Osteocyte (in vitro differentiated cells): ENCODE measurements at regions not wholly inside any gene's neighbourhood (a gene's known extent, or its start where the extent isn't known, plus 50 kb on each side); places are given as distances from the start of the nearest gene placed in this dataset.
"Not testable (repeated sequence)": the region's sequence is repeated elsewhere in the genome, so short reads cannot be mapped to it uniquely, and the experiment has no call there.

Experiments used
- DNase-seq: peaks from one replicate; pipeline ENCODE4 v3.0.0; 2021; ENCODE audit warnings: mixed read lengths; ENCODE audit not compliant: unreplicated experiment; ENCODE audit errors: extremely low spot score
- H3K27ac Mint-ChIP-seq: one replicate; pipeline ENCODE4 v1.8.0; 2021; ENCODE audit warnings: mild to moderate bottlenecking, mixed read lengths; ENCODE audit not compliant: unreplicated experiment
- H3K27me3 Mint-ChIP-seq: one replicate; pipeline ENCODE4 v1.8.0; 2021; ENCODE audit warnings: mixed read lengths; ENCODE audit not compliant: unreplicated experiment
- H3K36me3 Mint-ChIP-seq: one replicate; pipeline ENCODE4 v1.8.0; 2021; ENCODE audit warnings: mixed read lengths; ENCODE audit not compliant: unreplicated experiment
- H3K4me1 Mint-ChIP-seq: one replicate; pipeline ENCODE4 v1.8.0; 2021; ENCODE audit warnings: mixed read lengths; ENCODE audit not compliant: unreplicated experiment
- H3K4me3 Mint-ChIP-seq: one replicate; pipeline ENCODE4 v1.8.0; 2021; ENCODE audit warnings: mild to moderate bottlenecking, moderate library complexity, mixed read lengths; ENCODE audit not compliant: unreplicated experiment
- H3K9me3 Mint-ChIP-seq: one replicate; pipeline ENCODE4 v1.8.0; 2021; ENCODE audit warnings: mixed read lengths; ENCODE audit not compliant: unreplicated experiment
- TF ChIP-seq, protein P1 (sequence below): fragments of 200-600 bp; sonication (generic); IDR thresholded peaks from 2 replicates; pipeline ENCODE4 v1.5.0; 2021; ENCODE audit warnings: antibody characterized with exemption, mild to moderate bottlenecking, moderate library complexity

- DNase-seq: no peak
- Mint-ChIP-seq H3K36me3 (no peaks in the 10 kb centered on the region), H3K27me3 (no peaks in the 10 kb centered on the region), H3K4me1 (peaks cover 28% of the 10 kb centered on the region), H3K4me3 (no peak overlapping the region), H3K9me3 (peaks cover 4% of the 10 kb centered on the region), H3K27ac (peak overlapping the region; percentile 12)
- TF ChIP-seq, protein P1, sequence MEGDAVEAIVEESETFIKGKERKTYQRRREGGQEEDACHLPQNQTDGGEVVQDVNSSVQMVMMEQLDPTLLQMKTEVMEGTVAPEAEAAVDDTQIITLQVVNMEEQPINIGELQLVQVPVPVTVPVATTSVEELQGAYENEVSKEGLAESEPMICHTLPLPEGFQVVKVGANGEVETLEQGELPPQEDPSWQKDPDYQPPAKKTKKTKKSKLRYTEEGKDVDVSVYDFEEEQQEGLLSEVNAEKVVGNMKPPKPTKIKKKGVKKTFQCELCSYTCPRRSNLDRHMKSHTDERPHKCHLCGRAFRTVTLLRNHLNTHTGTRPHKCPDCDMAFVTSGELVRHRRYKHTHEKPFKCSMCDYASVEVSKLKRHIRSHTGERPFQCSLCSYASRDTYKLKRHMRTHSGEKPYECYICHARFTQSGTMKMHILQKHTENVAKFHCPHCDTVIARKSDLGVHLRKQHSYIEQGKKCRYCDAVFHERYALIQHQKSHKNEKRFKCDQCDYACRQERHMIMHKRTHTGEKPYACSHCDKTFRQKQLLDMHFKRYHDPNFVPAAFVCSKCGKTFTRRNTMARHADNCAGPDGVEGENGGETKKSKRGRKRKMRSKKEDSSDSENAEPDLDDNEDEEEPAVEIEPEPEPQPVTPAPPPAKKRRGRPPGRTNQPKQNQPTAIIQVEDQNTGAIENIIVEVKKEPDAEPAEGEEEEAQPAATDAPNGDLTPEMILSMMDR: no peak
Measured at GRCh38 chr12:105674871-105675699, 344.6 kb downstream of the C12orf75 start.

DNA sequence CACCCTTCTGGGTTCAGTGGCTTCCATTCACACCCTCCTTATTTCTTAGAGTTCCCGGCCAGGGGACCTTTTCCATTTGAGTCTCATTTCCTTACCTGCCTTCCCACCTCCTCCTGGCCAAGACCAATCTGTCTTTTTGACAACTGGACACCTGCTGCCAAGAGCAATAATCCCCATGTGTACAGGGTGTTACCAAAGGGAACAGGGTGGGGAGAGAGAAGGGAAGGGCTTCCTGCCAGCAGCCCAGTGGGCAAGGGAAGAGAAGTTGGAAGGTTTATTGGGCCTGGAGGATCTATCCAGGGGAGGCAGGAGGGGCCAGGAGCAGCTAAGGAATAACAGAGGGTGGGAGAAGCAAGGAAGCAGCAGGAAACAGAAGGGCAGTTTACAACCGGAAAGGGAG is 346.2 kb downstream of the C12orf75 start:
- H3K36me3 Mint-ChIP-seq: no peaks in the 10 kb centered on the region
- peaks cover 23% of the 10 kb centered on the region for H3K4me1 Mint-ChIP-seq
- peaks cover 4% of the 10 kb centered on the region for H3K9me3 Mint-ChIP-seq
- TF ChIP-seq, protein P1: no peak
- H3K27me3 Mint-ChIP-seq: no peaks in the 10 kb centered on the region
- H3K27ac Mint-ChIP-seq: no peak overlapping the region
- DNase-seq: no peak
- no peak overlapping the region for H3K4me3 Mint-ChIP-seq

- H3K9me3 Mint-ChIP-seq: peaks cover 4% of the 10 kb centered on the region
- peaks cover 13% of the 10 kb centered on the region for H3K4me1 Mint-ChIP-seq
- no peak for DNase-seq
- TF ChIP-seq, protein P1: no peak
- no peaks in the 10 kb centered on the region for H3K36me3 Mint-ChIP-seq
- no peaks in the 10 kb centered on the region for H3K27me3 Mint-ChIP-seq
- no peak overlapping the region for H3K4me3 Mint-ChIP-seq
- no peak overlapping the region for H3K27ac Mint-ChIP-seq
Measured at GRCh38 chr12:105677672-105678071, 347.2 kb downstream of the C12orf75 start.

GRCh38 chr12:105679982-105680381 is 349.5 kb downstream of the C12orf75 start:
- H3K27me3 Mint-ChIP-seq: no peaks in the 10 kb centered on the region
- TF ChIP-seq, protein P1: no peak
- no peaks in the 10 kb centered on the region for H3K9me3 Mint-ChIP-seq
- H3K4me3 Mint-ChIP-seq: no peak overlapping the region
- H3K4me1 Mint-ChIP-seq: peaks cover 6% of the 10 kb centered on the region
- no peak for DNase-seq
- no peaks in the 10 kb centered on the region for H3K36me3 Mint-ChIP-seq
- H3K27ac Mint-ChIP-seq: no peak overlapping the region

DNA sequence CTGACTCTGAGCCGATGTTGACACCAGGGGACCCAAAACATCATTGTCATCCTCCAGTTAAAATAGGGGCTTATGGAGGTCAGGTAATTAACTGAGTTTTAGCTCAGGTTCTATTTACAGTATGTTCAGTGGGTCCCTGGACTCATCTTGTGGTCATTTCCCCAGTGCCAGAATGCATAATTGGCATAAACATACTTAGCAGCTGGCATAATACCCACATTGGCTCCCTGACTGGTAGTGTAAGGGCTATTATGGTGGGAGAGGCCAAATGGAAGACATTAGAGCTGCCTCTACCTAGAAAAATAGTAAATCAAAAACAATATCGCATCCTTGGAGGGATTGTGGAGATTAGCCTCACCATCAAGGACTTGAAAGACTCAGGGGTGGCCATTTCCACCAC is 350.9 kb downstream of the C12orf75 start:
- DNase-seq: no peak
- Mint-ChIP-seq H3K27ac (no peak overlapping the region), H3K36me3 (no peaks in the 10 kb centered on the region), H3K4me1 (no peaks in the 10 kb centered on the region), H3K4me3 (no peak overlapping the region), H3K27me3 (no peaks in the 10 kb centered on the region), H3K9me3 (no peaks in the 10 kb centered on the region)
- TF ChIP-seq, protein P1: no peak

DNA sequence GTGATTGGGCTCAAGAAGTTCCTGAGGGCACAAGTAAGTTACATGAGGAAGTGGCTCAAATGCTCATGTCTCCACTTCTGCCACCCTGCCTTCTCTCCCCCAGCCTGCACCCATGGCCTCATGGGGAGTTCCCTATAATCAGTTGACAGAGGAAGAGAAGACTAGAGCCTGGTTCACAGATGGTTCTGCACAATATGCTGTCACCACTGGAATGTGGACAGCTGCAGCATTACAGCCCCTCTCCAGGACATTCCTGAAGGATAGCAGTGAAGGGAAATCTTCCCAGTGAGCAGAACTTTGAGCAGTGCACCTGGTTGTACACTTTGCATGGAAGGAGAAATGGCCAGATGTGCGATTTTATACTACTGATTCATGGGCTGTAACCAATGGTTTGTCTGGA is 352.3 kb downstream of the C12orf75 start:
- H3K36me3 Mint-ChIP-seq, H3K27ac Mint-ChIP-seq, H3K4me3 Mint-ChIP-seq, H3K4me1 Mint-ChIP-seq, H3K9me3 Mint-ChIP-seq, DNase-seq, H3K27me3 Mint-ChIP-seq: not testable (repeated sequence)

DNA sequence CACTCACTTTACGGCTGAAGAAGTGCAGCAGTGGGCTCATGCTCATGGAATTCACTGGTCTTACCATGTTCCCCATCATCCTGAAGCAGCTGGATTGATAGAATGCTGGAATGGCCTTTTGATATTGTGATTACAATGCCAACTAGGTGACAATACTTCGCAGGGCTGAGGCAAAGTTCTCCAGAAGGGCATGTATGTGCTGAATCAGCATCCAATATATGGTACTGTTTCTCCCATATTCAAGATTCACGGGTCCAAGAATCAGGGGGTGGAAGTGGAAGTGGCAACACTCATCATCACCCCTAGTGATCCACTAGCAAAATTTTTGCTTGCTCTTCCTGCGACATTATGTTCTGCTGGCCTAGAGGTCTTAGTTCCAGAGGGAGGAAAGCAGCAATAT is 353.3 kb downstream of the C12orf75 start:
- not testable (repeated sequence) for H3K4me1 Mint-ChIP-seq, H3K9me3 Mint-ChIP-seq, H3K27me3 Mint-ChIP-seq, DNase-seq, H3K27ac Mint-ChIP-seq, H3K36me3 Mint-ChIP-seq, H3K4me3 Mint-ChIP-seq
